Chondrocyte (in vitro differentiated cells): ENCODE measurements at regions not wholly inside any gene's neighbourhood (a gene's known extent, or its start where the extent isn't known, plus 50 kb on each side); places are given as distances from the start of the nearest gene placed in this dataset.

ENCODE experiments used
- DNase-seq: peaks from one replicate; pipeline ENCODE4 v3.0.0; 2021; ENCODE audit warnings: mixed read lengths, low spot score
- H3K27ac Mint-ChIP-seq: one replicate; pipeline ENCODE4 v1.8.0; 2021; ENCODE audit warnings: mild to moderate bottlenecking, moderate library complexity, mixed read lengths; ENCODE audit not compliant: unreplicated experiment
- H3K27me3 Mint-ChIP-seq: 2 replicates; pipeline ENCODE4 v1.8.0; 2021; ENCODE audit warnings: low read depth, mixed read lengths
- H3K36me3 Mint-ChIP-seq: 2 replicates; pipeline ENCODE4 v1.8.0; 2021; ENCODE audit warnings: low read depth, mixed read lengths
- H3K4me1 Mint-ChIP-seq: 2 replicates; pipeline ENCODE4 v1.8.0; 2021; ENCODE audit warnings: low read depth, mild to moderate bottlenecking, mixed read lengths
- H3K4me3 Mint-ChIP-seq: one replicate; pipeline ENCODE4 v1.8.0; 2021; ENCODE audit warnings: mild to moderate bottlenecking, moderate library complexity, mixed read lengths; ENCODE audit not compliant: unreplicated experiment
- H3K9me3 Mint-ChIP-seq: 2 replicates; pipeline ENCODE4 v1.8.0; 2021; ENCODE audit warnings: low read depth, mixed read lengths
- CTCF ChIP-seq: fragments of 200-600 bp; sonication (generic); IDR thresholded peaks from 2 replicates; pipeline ENCODE4 v1.5.0; 2021; ENCODE audit warnings: antibody characterized with exemption, mild to moderate bottlenecking, moderate library complexity

GRCh38 chr9:16275795-16276624 is 594.5 kb downstream of the BNC2 start:
- no peaks in the 10 kb centered on the region for H3K36me3 Mint-ChIP-seq
- H3K4me1 Mint-ChIP-seq: peaks cover 5% of the 10 kb centered on the region
- no peak overlapping the region for H3K4me3 Mint-ChIP-seq
- H3K27me3 Mint-ChIP-seq: no peaks in the 10 kb centered on the region
- no peaks in the 10 kb centered on the region for H3K9me3 Mint-ChIP-seq
- TF ChIP-seq CTCF: no peak
- H3K27ac Mint-ChIP-seq: no peak overlapping the region
- no peak for DNase-seq

- DNase-seq: no peak
- Mint-ChIP-seq H3K27ac (no peak overlapping the region), H3K36me3 (no peaks in the 10 kb centered on the region), H3K27me3 (no peaks in the 10 kb centered on the region), H3K9me3 (no peaks in the 10 kb centered on the region), H3K4me3 (no peak overlapping the region), H3K4me1 (peaks cover 5% of the 10 kb centered on the region)
- no peak for TF ChIP-seq CTCF
Observed at GRCh38 chr9:16276866-16277265, 593.6 kb downstream of the BNC2 start.

- Mint-ChIP-seq H3K36me3 (no peaks in the 10 kb centered on the region), H3K27me3 (no peaks in the 10 kb centered on the region), H3K4me1 (peaks cover 9% of the 10 kb centered on the region), H3K4me3 (no peak overlapping the region), H3K27ac (no peak overlapping the region), H3K9me3 (no peaks in the 10 kb centered on the region)
- DNase-seq: no peak
- no peak for TF ChIP-seq CTCF
Observed at GRCh38 chr9:16277471-16277960, 593.0 kb downstream of the BNC2 start.

- Mint-ChIP-seq H3K4me3 (no peak overlapping the region), H3K9me3 (no peaks in the 10 kb centered on the region), H3K36me3 (no peaks in the 10 kb centered on the region), H3K4me1 (peaks cover 7% of the 10 kb centered on the region), H3K27me3 (no peaks in the 10 kb centered on the region), H3K27ac (no peak overlapping the region)
- no peak for TF ChIP-seq CTCF
- no peak for DNase-seq
Observed at GRCh38 chr9:16278326-16278999, 592.0 kb downstream of the BNC2 start.

- no peak overlapping the region for H3K27ac Mint-ChIP-seq
- no peak overlapping the region for H3K4me3 Mint-ChIP-seq
Observed at GRCh38 chr9:16281707-16282106, 588.8 kb downstream of the BNC2 start.

More at GRCh38 chr9:16281707-16282106, 588.8 kb downstream of the BNC2 start:
- Mint-ChIP-seq H3K36me3 (peaks cover 2% of the 10 kb centered on the region), H3K9me3 (peaks cover 4% of the 10 kb centered on the region), H3K27me3 (no peaks in the 10 kb centered on the region), H3K4me1 (peaks cover 7% of the 10 kb centered on the region)
- TF ChIP-seq CTCF: no peak
- no peak for DNase-seq
